ENCODE measurements at regions not wholly inside any gene's neighbourhood (a gene's known extent, or its start where the extent isn't known, plus 50 kb on each side); places are given as distances from the start of the nearest gene placed in this dataset.
"Not testable (repeated sequence)": the region's sequence is repeated elsewhere in the genome, so short reads cannot be mapped to it uniquely, and the experiment has no call there.

- H3K4me3 ChIP-seq (ENCODE audit: low read length); H3K27ac ChIP-seq (ENCODE audit: low read depth, low read length); H3K4me3 Mint-ChIP-seq; H3K4me1 Mint-ChIP-seq; H3K36me3 ChIP-seq (ENCODE audit: control insufficient read depth, insufficient read depth, low read length); H3K27ac Mint-ChIP-seq; H3K36me3 Mint-ChIP-seq (ENCODE audit: low read depth); H3K4me1 ChIP-seq (ENCODE audit: control insufficient read depth, insufficient read depth, low read length); H3K27me3 Mint-ChIP-seq (ENCODE audit: insufficient read depth); H3K9ac ChIP-seq (ENCODE audit: extremely low read depth, low read length, poor library complexity, severe bottlenecking); H3K27me3 ChIP-seq (ENCODE audit: control insufficient read depth, insufficient read depth, low read length, poor library complexity, severe bottlenecking); DNase-seq: not testable (repeated sequence)
- WGBS, 2 experiments (ENCODE audit: insufficient coverage in 1 of 2, insufficient read length in 1 of 2) = 78% methylated on average over 10 of the region's 15 CpGs; no CpG with 5 or more reads in 1 of the 2 experiments
- H3K9me3 Mint-ChIP-seq = peaks cover 79% of the 10 kb centered on the region
- H3K9me3 ChIP-seq (ENCODE audit: control insufficient read depth, low read length) = peaks cover 32% of the 10 kb centered on the region
These were observed 177.5 kb upstream of the FOXD4L5 start for GRCh38 chr9:65462476-65462875.

GRCh38 chr9:65459756-65460320, 174.8 kb upstream of the FOXD4L5 start:
- Mint-ChIP-seq H3K4me3 (no peak overlapping the region), H3K9me3 (peaks cover 87% of the 10 kb centered on the region), H3K4me1 (no peaks in the 10 kb centered on the region), H3K36me3 (ENCODE audit: low read depth) (no peaks in the 10 kb centered on the region), H3K27me3 (ENCODE audit: insufficient read depth) (no peaks in the 10 kb centered on the region), H3K27ac (no peak overlapping the region)
- H3K36me3 ChIP-seq (ENCODE audit: control insufficient read depth, insufficient read depth, low read length) = no peaks in the 10 kb centered on the region
- peaks cover 30% of the 10 kb centered on the region for H3K9me3 ChIP-seq (ENCODE audit: control insufficient read depth, low read length)
- H3K9ac ChIP-seq (ENCODE audit: extremely low read depth, low read length, poor library complexity, severe bottlenecking) = no peak overlapping the region
- WGBS, 2 experiments (ENCODE audit: insufficient coverage in 1 of 2, insufficient read length in 1 of 2) = 70 to 81% methylated on average over 2 to 11 of the region's 11 CpGs
- H3K4me1 ChIP-seq (ENCODE audit: control insufficient read depth, insufficient read depth, low read length) = no peaks in the 10 kb centered on the region
- DNase-seq = no peak
- no peak overlapping the region for H3K27ac ChIP-seq (ENCODE audit: low read depth, low read length)
- no peaks in the 10 kb centered on the region for H3K27me3 ChIP-seq (ENCODE audit: control insufficient read depth, insufficient read depth, low read length, poor library complexity, severe bottlenecking)
- TF ChIP-seq CTCF (conservative IDR thresholded peaks at IDR 0.05) = no peak
- H3K4me3 ChIP-seq (ENCODE audit: low read length) = no peak overlapping the region

- Mint-ChIP-seq H3K4me1 (no peaks in the 10 kb centered on the region), H3K36me3 (ENCODE audit: low read depth) (no peaks in the 10 kb centered on the region), H3K9me3 (peaks cover 84% of the 10 kb centered on the region), H3K4me3 (no peak overlapping the region), H3K27ac (no peak overlapping the region), H3K27me3 (ENCODE audit: insufficient read depth) (no peaks in the 10 kb centered on the region)
- no peak for TF ChIP-seq CTCF (conservative IDR thresholded peaks at IDR 0.05)
- no peak overlapping the region for H3K27ac ChIP-seq (ENCODE audit: low read depth, low read length)
- DNase-seq = no peak
- H3K9me3 ChIP-seq (ENCODE audit: control insufficient read depth, low read length) = peaks cover 21% of the 10 kb centered on the region
- WGBS, 2 experiments (ENCODE audit: insufficient coverage in 1 of 2, insufficient read length in 1 of 2) = 94 to 97% methylated on average over 7 to 10 of the region's 10 CpGs
- H3K4me3 ChIP-seq (ENCODE audit: low read length) = no peak overlapping the region
- H3K27me3 ChIP-seq (ENCODE audit: control insufficient read depth, insufficient read depth, low read length, poor library complexity, severe bottlenecking) = no peaks in the 10 kb centered on the region
- no peaks in the 10 kb centered on the region for H3K36me3 ChIP-seq (ENCODE audit: control insufficient read depth, insufficient read depth, low read length)
- H3K9ac ChIP-seq (ENCODE audit: extremely low read depth, low read length, poor library complexity, severe bottlenecking) = no peak overlapping the region
- no peaks in the 10 kb centered on the region for H3K4me1 ChIP-seq (ENCODE audit: control insufficient read depth, insufficient read depth, low read length)
These were observed 174.0 kb upstream of the FOXD4L5 start for GRCh38 chr9:65458992-65459391.

- peaks cover 82% of the 10 kb centered on the region for H3K9me3 Mint-ChIP-seq
- no peak overlapping the region for H3K27ac Mint-ChIP-seq
- Histone ChIP-seq H3K9me3 (ENCODE audit: control insufficient read depth, low read length) (peaks cover 18% of the 10 kb centered on the region), H3K4me3 (ENCODE audit: low read length) (no peak overlapping the region), H3K36me3 (ENCODE audit: control insufficient read depth, insufficient read depth, low read length) (no peaks in the 10 kb centered on the region), H3K27me3 (ENCODE audit: control insufficient read depth, insufficient read depth, low read length, poor library complexity, severe bottlenecking) (no peaks in the 10 kb centered on the region), H3K4me1 (ENCODE audit: control insufficient read depth, insufficient read depth, low read length) (no peaks in the 10 kb centered on the region), H3K9ac (ENCODE audit: extremely low read depth, low read length, poor library complexity, severe bottlenecking) (no peak overlapping the region), H3K27ac (ENCODE audit: low read depth, low read length) (no peak overlapping the region)
- 86 to 88% methylated on average over 3 to 19 of the region's 20 CpGs for WGBS, 2 experiments (ENCODE audit: insufficient coverage in 1 of 2, insufficient read length in 1 of 2)
- H3K36me3 Mint-ChIP-seq (ENCODE audit: low read depth) = no peaks in the 10 kb centered on the region
- no peaks in the 10 kb centered on the region for H3K4me1 Mint-ChIP-seq
- DNase-seq = no peak
- no peak for TF ChIP-seq CTCF (conservative IDR thresholded peaks at IDR 0.05)
- no peaks in the 10 kb centered on the region for H3K27me3 Mint-ChIP-seq (ENCODE audit: insufficient read depth)
- no peak overlapping the region for H3K4me3 Mint-ChIP-seq
These were observed 173.5 kb upstream of the FOXD4L5 start for GRCh38 chr9:65458465-65458864.

GRCh38 chr9:65456991-65457390, 172.0 kb upstream of the FOXD4L5 start:
- not testable (repeated sequence) for H3K27ac ChIP-seq (ENCODE audit: low read depth, low read length); H3K9ac ChIP-seq (ENCODE audit: extremely low read depth, low read length, poor library complexity, severe bottlenecking); H3K4me1 ChIP-seq (ENCODE audit: control insufficient read depth, insufficient read depth, low read length); H3K27me3 ChIP-seq (ENCODE audit: control insufficient read depth, insufficient read depth, low read length, poor library complexity, severe bottlenecking); H3K4me1 Mint-ChIP-seq; H3K36me3 Mint-ChIP-seq (ENCODE audit: low read depth); H3K4me3 ChIP-seq (ENCODE audit: low read length); H3K4me3 Mint-ChIP-seq; DNase-seq; H3K27ac Mint-ChIP-seq; H3K36me3 ChIP-seq (ENCODE audit: control insufficient read depth, insufficient read depth, low read length); H3K27me3 Mint-ChIP-seq (ENCODE audit: insufficient read depth)
- H3K9me3 ChIP-seq (ENCODE audit: control insufficient read depth, low read length) = peaks cover 28% of the 10 kb centered on the region
- H3K9me3 Mint-ChIP-seq = peaks cover 82% of the 10 kb centered on the region
- WGBS, 2 experiments (ENCODE audit: insufficient coverage in 1 of 2, insufficient read length in 1 of 2) = 92 to 95% methylated on average over 14 to 18 of the region's 18 CpGs
